Ishikawa (cell line): ENCODE measurements at regions not wholly inside any gene's neighbourhood (a gene's known extent, or its start where the extent isn't known, plus 50 kb on each side); places are given as distances from the start of the nearest gene placed in this dataset.

ENCODE experiments used
- CEBPB ChIP-seq: IDR thresholded peaks from 2 replicates; pipeline ENCODE4 v1.6.1; 2012
- CREB1 ChIP-seq: IDR thresholded peaks from 2 replicates; pipeline ENCODE4 v1.6.1; 2012; ENCODE audit warnings: low read depth
- EGR1 ChIP-seq: IDR thresholded peaks from 2 replicates; pipeline ENCODE4 v1.6.1; 2012
- EP300 ChIP-seq: IDR thresholded peaks from 2 replicates; pipeline ENCODE4 v1.6.1; 2012; ENCODE audit warnings: borderline replicate concordance
- FOXM1 ChIP-seq: IDR thresholded peaks from 2 replicates; pipeline ENCODE4 v1.6.1; 2012; ENCODE audit warnings: low read depth, borderline replicate concordance
- NFIC ChIP-seq: IDR thresholded peaks from 2 replicates; pipeline ENCODE4 v1.6.1; 2012
- RAD21 ChIP-seq: IDR thresholded peaks from 2 replicates; pipeline ENCODE4 v1.6.1; 2012; ENCODE audit warnings: low read depth
- TAF1 ChIP-seq: IDR thresholded peaks from 2 replicates; pipeline ENCODE4 v1.6.1; 2012; ENCODE audit warnings: low read depth, mild to moderate bottlenecking
- TCF12 ChIP-seq: IDR thresholded peaks from 2 replicates; pipeline ENCODE4 v1.6.1; 2012; ENCODE audit warnings: low read depth
- TEAD4 ChIP-seq: IDR thresholded peaks from 2 replicates; pipeline ENCODE4 v1.6.1; 2012
- YY1 ChIP-seq: IDR thresholded peaks from 2 replicates; pipeline ENCODE4 v1.6.1; 2012; ENCODE audit warnings: low read depth
- ZBTB7A ChIP-seq: IDR thresholded peaks from 2 replicates; pipeline ENCODE4 v1.6.1; 2012; ENCODE audit warnings: low read depth
- TF ChIP-seq, protein P1 (sequence below): IDR thresholded peaks from 2 replicates; pipeline ENCODE4 v1.6.1; 2012
- TF ChIP-seq, protein P2 (sequence below): IDR thresholded peaks from 2 replicates; pipeline ENCODE4 v1.6.1; 2012
- TF ChIP-seq, protein P3 (sequence below): IDR thresholded peaks from 2 replicates; pipeline ENCODE4 v1.6.1; 2012; ENCODE audit warnings: low read depth, mild to moderate bottlenecking

DNA sequence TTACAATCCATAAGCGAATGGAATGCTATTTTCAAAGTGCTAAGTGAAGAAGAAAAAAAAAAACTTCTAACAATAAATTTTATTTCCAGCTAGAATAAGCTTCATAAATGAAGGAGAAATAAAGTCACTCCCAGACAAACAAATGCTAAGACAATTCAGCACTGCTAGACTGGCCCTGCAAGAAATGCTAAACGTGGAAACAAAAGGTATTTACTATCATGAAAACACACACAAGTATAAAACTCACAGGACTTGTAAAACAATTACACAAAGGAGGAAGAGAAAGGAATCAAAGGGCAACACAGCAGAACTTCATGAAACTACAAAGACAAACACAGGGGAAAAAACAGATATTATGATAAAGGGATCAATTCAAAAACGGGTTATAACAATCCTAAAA lies 85.8 kb upstream of the NELL2 start:
- no peak for TF ChIP-seq FOXM1
- TF ChIP-seq, protein P1, sequence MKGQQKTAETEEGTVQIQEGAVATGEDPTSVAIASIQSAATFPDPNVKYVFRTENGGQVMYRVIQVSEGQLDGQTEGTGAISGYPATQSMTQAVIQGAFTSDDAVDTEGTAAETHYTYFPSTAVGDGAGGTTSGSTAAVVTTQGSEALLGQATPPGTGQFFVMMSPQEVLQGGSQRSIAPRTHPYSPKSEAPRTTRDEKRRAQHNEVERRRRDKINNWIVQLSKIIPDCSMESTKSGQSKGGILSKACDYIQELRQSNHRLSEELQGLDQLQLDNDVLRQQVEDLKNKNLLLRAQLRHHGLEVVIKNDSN, result no peak
- TF ChIP-seq, protein P2, sequence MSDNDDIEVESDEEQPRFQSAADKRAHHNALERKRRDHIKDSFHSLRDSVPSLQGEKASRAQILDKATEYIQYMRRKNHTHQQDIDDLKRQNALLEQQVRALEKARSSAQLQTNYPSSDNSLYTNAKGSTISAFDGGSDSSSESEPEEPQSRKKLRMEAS, result no peak
- TF ChIP-seq EGR1, result no peak
- TF ChIP-seq CEBPB, result no peak
- no peak for TF ChIP-seq EP300
- TF ChIP-seq TCF12, result no peak
- no peak for TF ChIP-seq RAD21
- no peak for TF ChIP-seq NFIC
- no peak for TF ChIP-seq CREB1
- TF ChIP-seq TEAD4, result no peak
- TF ChIP-seq YY1, result no peak

DNA sequence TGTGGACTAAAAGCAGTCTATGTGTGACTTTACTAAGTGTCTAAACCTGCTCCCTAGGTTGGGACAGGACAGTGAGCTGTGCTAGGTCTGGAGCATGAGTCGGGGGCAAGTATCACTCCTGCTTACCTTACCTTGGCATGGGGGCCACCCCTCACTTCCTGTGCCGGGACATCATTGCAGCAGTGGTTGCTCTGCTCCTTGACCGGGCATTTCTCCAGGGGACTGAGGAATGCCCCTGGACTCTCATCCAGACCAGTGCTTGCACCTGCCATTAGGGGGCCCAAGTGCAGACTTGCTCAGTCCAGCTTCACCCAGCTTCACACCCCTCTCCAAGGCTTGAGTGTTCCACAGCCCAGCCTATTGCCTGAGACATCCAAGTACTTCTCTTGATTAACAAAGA lies 84.7 kb upstream of the NELL2 start:
- no peak for TF ChIP-seq CEBPB
- no peak for TF ChIP-seq YY1
- no peak for TF ChIP-seq ZBTB7A
- TF ChIP-seq FOXM1, result no peak
- no peak for TF ChIP-seq TCF12
- TF ChIP-seq TAF1, result no peak
- no peak for TF ChIP-seq TEAD4
- TF ChIP-seq NFIC, result no peak
- TF ChIP-seq, protein P1, result no peak
- TF ChIP-seq, protein P3, sequence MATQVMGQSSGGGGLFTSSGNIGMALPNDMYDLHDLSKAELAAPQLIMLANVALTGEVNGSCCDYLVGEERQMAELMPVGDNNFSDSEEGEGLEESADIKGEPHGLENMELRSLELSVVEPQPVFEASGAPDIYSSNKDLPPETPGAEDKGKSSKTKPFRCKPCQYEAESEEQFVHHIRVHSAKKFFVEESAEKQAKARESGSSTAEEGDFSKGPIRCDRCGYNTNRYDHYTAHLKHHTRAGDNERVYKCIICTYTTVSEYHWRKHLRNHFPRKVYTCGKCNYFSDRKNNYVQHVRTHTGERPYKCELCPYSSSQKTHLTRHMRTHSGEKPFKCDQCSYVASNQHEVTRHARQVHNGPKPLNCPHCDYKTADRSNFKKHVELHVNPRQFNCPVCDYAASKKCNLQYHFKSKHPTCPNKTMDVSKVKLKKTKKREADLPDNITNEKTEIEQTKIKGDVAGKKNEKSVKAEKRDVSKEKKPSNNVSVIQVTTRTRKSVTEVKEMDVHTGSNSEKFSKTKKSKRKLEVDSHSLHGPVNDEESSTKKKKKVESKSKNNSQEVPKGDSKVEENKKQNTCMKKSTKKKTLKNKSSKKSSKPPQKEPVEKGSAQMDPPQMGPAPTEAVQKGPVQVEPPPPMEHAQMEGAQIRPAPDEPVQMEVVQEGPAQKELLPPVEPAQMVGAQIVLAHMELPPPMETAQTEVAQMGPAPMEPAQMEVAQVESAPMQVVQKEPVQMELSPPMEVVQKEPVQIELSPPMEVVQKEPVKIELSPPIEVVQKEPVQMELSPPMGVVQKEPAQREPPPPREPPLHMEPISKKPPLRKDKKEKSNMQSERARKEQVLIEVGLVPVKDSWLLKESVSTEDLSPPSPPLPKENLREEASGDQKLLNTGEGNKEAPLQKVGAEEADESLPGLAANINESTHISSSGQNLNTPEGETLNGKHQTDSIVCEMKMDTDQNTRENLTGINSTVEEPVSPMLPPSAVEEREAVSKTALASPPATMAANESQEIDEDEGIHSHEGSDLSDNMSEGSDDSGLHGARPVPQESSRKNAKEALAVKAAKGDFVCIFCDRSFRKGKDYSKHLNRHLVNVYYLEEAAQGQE, result no peak

DNA sequence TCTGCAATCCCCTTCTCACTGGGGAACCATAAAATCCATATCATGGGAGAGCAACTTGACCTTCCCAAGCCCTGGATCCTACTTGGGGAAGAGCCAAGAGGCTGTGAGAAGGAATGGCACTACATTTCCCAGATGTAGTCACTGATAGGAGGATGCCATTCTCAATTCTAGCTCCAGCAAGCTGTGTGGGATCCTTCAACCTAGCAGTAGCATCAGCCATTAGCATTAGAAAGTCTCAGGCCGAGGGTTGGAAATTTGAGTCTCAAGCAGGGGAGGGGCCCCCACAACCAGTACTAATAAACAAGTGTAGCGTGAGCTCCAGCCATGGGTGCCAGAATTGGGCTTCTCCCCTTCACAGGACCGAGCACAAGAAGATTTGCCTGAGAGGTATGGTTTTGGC lies 84.3 kb upstream of the NELL2 start:
- no peak for TF ChIP-seq TEAD4
- TF ChIP-seq, protein P3, result no peak
- no peak for TF ChIP-seq CREB1
- TF ChIP-seq ZBTB7A, result no peak
- TF ChIP-seq FOXM1, result no peak
- no peak for TF ChIP-seq YY1
- TF ChIP-seq EGR1, result no peak
- TF ChIP-seq, protein P2, result no peak
- TF ChIP-seq CEBPB, result no peak
- TF ChIP-seq EP300, result no peak
- TF ChIP-seq TAF1, result no peak
- TF ChIP-seq, protein P1, result no peak
- no peak for TF ChIP-seq NFIC
- no peak for TF ChIP-seq RAD21

DNA sequence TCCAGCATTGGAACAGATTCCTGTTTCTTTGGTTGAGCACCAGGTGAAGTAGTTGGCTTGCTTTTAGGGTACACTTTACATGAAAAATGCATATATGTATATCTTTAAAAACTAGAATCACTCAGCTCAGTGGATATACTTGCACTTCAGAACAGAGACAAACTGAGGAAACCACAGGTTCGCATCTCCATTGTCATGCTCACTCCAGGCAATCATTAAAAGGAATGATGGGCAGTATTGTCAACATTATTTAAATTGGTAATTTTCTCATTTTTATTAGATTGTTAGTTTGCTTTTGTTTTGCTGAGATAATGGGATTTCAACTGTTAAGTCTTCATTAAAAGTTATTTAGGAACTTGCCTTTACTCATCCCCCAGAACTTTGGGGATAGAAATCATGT lies 71.0 kb upstream of the NELL2 start:
- TF ChIP-seq EGR1 (no peak), RAD21 (no peak), YY1 (no peak), CEBPB (no peak), EP300 (no peak), FOXM1 (no peak), TAF1 (no peak), TEAD4 (no peak), CREB1 (no peak), ZBTB7A (no peak), NFIC (no peak), TCF12 (no peak)
- TF ChIP-seq, protein P2, result no peak
- TF ChIP-seq, protein P3, result no peak
- TF ChIP-seq, protein P1, result no peak
